IMR-90 (cell line): ENCODE measurements at regions not wholly inside any gene's neighbourhood (a gene's known extent, or its start where the extent isn't known, plus 50 kb on each side); places are given as distances from the start of the nearest gene placed in this dataset.

Experiments
- ATAC-seq: fragments of 200-7000 bp; cut with Tn5 transposase; 2 replicates; pipeline ENCODE4 v1.9.1; 2020; ENCODE audit warnings: low read depth, mild to moderate bottlenecking, moderate library complexity
- BruUV-seq: library from RNA; stranded (reverse); fragments of 400-500 nt; replicated peaks from 2 replicates; lab custom pipeline; 2021; lab: Mats Ljungman, UMichigan
- CTCF ChIA-PET: fragments of 300-600 bp; formaldehyde crosslinking; extraction: SDS; loops from one replicate; lab custom pipeline; 2021; ENCODE audit warnings: antibody characterized with exemption; lab: Yijun Ruan, JAX
- POLR2A ChIA-PET: fragments of 300-600 bp; sonication (Branson Sonifier 250); formaldehyde crosslinking; loops from one replicate; lab custom pipeline; 2022; ENCODE audit warnings: antibody characterized with exemption; ENCODE audit not compliant: unreplicated experiment; lab: Charles Lee
- DNase-seq: peaks from one replicate; pipeline ENCODE4 v3.0.0; 2013
- H2AFZ ChIP-seq: replicated peaks from 2 replicates; pipeline ENCODE3; 2013; ENCODE audit warnings: low read length, mild to moderate bottlenecking; ENCODE audit not compliant: poor library complexity
- H2AK5ac ChIP-seq: 2 replicates; pipeline ENCODE4 v1.6.1; 2013; ENCODE audit warnings: low read depth, low read length, inconsistent platforms
- H2AK9ac ChIP-seq: replicated peaks from 2 replicates; pipeline ENCODE3; 2013; ENCODE audit warnings: mild to moderate bottlenecking, low read depth, low read length, moderate library complexity; ENCODE audit not compliant: poor library complexity
- H2BK120ac ChIP-seq: 2 replicates; pipeline ENCODE4 v1.6.1; 2013; ENCODE audit warnings: low read depth, low read length, inconsistent platforms
- H2BK15ac ChIP-seq: 3 replicates; pipeline ENCODE4 v1.6.1; 2013; ENCODE audit warnings: low read depth, low read length, inconsistent platforms
- H2BK20ac ChIP-seq: 2 replicates; pipeline ENCODE4 v1.6.1; 2013; ENCODE audit warnings: low read depth, mild to moderate bottlenecking, inconsistent platforms, low read length, moderate library complexity
- H2BK5ac ChIP-seq: 2 replicates; pipeline ENCODE4 v1.6.1; 2013; ENCODE audit warnings: mild to moderate bottlenecking, low read depth, low read length, inconsistent platforms; ENCODE audit not compliant: poor library complexity, severe bottlenecking
- H3K14ac ChIP-seq: replicated peaks from 2 replicates; pipeline ENCODE4 v1.6.1; 2013; ENCODE audit warnings: low read depth, low read length, inconsistent platforms
- H3K18ac ChIP-seq: 2 replicates; pipeline ENCODE4 v1.6.1; 2013; ENCODE audit warnings: low read depth, low read length, control low read depth
- H3K23ac ChIP-seq: 2 replicates; pipeline ENCODE4 v1.6.1; 2013; ENCODE audit warnings: low read depth, low read length, inconsistent platforms
- H3K27ac ChIP-seq: 2 replicates; pipeline ENCODE4 v1.5.1; 2013; ENCODE audit warnings: mild to moderate bottlenecking, control low read depth, low read length; ENCODE audit not compliant: insufficient read depth
- H3K27me3 ChIP-seq: 2 replicates; pipeline ENCODE4 v1.6.1; 2013; ENCODE audit warnings: low read length; ENCODE audit not compliant: control insufficient read depth, insufficient read depth
- H3K36me3 ChIP-seq: 2 replicates; pipeline ENCODE4 v1.6.1; 2013; ENCODE audit warnings: low read length, mixed read lengths; ENCODE audit not compliant: control insufficient read depth, insufficient read depth
- H3K4ac ChIP-seq: 2 replicates; pipeline ENCODE4 v1.6.1; 2013; ENCODE audit warnings: low read depth, low read length, inconsistent platforms
- H3K4me1 ChIP-seq: 2 replicates; pipeline ENCODE4 v1.6.1; 2013; ENCODE audit warnings: low read length, mixed read lengths; ENCODE audit not compliant: control insufficient read depth, insufficient read depth
- H3K4me2 ChIP-seq: 2 replicates; pipeline ENCODE4 v1.6.1; 2013; ENCODE audit warnings: low read depth, mild to moderate bottlenecking, control low read depth, low read length, moderate library complexity
- H3K4me3 ChIP-seq: 2 replicates; pipeline ENCODE4 v1.5.1; 2013; ENCODE audit warnings: low read depth, mild to moderate bottlenecking, control low read depth, low read length, moderate library complexity; ENCODE audit not compliant: insufficient read depth
- H3K56ac ChIP-seq: 2 replicates; pipeline ENCODE4 v1.6.1; 2013; ENCODE audit warnings: low read length, inconsistent platforms; ENCODE audit not compliant: insufficient read depth; ENCODE audit errors: extremely low read depth
- H3K79me1 ChIP-seq, 2 experiments: 2 replicates each; pipeline ENCODE4 v1.6.1; 2013; ENCODE audit warnings: low read length in 2 of 2, inconsistent platforms in 1 of 2, low read depth in 1 of 2
- H3K9ac ChIP-seq: 2 replicates; pipeline ENCODE4 v1.6.1; 2013; ENCODE audit warnings: low read depth, low read length, control low read depth
- H3K9me1 ChIP-seq: 2 replicates; pipeline ENCODE4 v1.6.1; 2013; ENCODE audit warnings: low read length, inconsistent platforms; ENCODE audit not compliant: insufficient read depth
- H3K9me3 ChIP-seq: 2 replicates; pipeline ENCODE4 v1.6.1; 2013; ENCODE audit warnings: low read length; ENCODE audit not compliant: control insufficient read depth, insufficient read depth
- H4K20me1 ChIP-seq: 2 replicates; pipeline ENCODE4 v1.6.1; 2013; ENCODE audit warnings: low read length, inconsistent platforms; ENCODE audit not compliant: insufficient read depth
- H4K5ac ChIP-seq: 2 replicates; pipeline ENCODE4 v1.6.1; 2013; ENCODE audit warnings: mild to moderate bottlenecking, low read depth, low read length, control low read depth
- H4K8ac ChIP-seq, 2 experiments: 2 replicates each; pipeline ENCODE4 v1.6.1; 2013; ENCODE audit warnings: low read depth in 2 of 2, low read length in 2 of 2, control low read depth in 1 of 2, inconsistent platforms in 1 of 2
- H4K91ac ChIP-seq: 2 replicates; pipeline ENCODE4 v1.6.1; 2013; ENCODE audit warnings: low read depth, low read length, inconsistent platforms; ENCODE audit not compliant: insufficient read depth
- BHLHE40 ChIP-seq: fragments of 150-350 bp; IDR thresholded peaks from 2 replicates; pipeline ENCODE4 v1.6.1; 2016; ENCODE audit warnings: mild to moderate bottlenecking, low read depth, low read length
- MAFK ChIP-seq: IDR thresholded peaks from 2 replicates; pipeline ENCODE4 v1.6.1; 2012; ENCODE audit warnings: low read depth, low read length, improper control_type of control experiment
- MXI1 ChIP-seq: IDR thresholded peaks from 2 replicates; pipeline ENCODE4 v1.6.1; 2012; ENCODE audit warnings: low read depth, mild to moderate bottlenecking, low read length, moderate library complexity, borderline replicate concordance
- NFE2L2 ChIP-seq: fragments of 150-350 bp; IDR thresholded peaks from 2 replicates; pipeline ENCODE4 v1.6.1; 2016; ENCODE audit warnings: low read depth, mild to moderate bottlenecking, low read length
- POLR2A ChIP-seq: IDR thresholded peaks from 2 replicates; pipeline ENCODE4 v1.6.1; 2012; ENCODE audit warnings: mild to moderate bottlenecking, low read depth, low read length
- RCOR1 ChIP-seq: IDR thresholded peaks from 2 replicates; pipeline ENCODE4 v1.6.1; 2012; ENCODE audit warnings: mild to moderate bottlenecking, low read length, improper control_type of control experiment; ENCODE audit not compliant: insufficient replicate concordance
- SMC3 ChIP-seq: fragments of 150-350 bp; IDR thresholded peaks from 2 replicates; pipeline ENCODE4 v1.6.1; 2016; ENCODE audit warnings: low read depth, mild to moderate bottlenecking, antibody characterized with exemption, low read length, moderate library complexity
- dilution Hi-C: fragments of 300-500 bp; cut with HindIII; formaldehyde crosslinking; loops from one replicate; pipeline ENCODE4 v1.14.3; 2018; ENCODE audit warnings: low sequenced_read_pairs; ENCODE audit not compliant: unreplicated experiment
- in situ Hi-C: fragments of 300-500 bp; cut with MboI; formaldehyde crosslinking; loops from 3 replicates; pipeline ENCODE4 v1.14.3; 2019; ENCODE audit warnings: low sequenced_read_pairs, inconsistent platforms, mixed read lengths
- intact Hi-C: fragments of 100-400 bp; cut with micrococcal nuclease; formaldehyde crosslinking; loops from 2 replicates; pipeline ENCODE4 v1.10.0; 2022
- TF ChIP-seq, protein P1 (sequence below): fragments of 150-350 bp; IDR thresholded peaks from 2 replicates; pipeline ENCODE4 v1.6.1; 2017; ENCODE audit warnings: mild to moderate bottlenecking, antibody characterized with exemption, low read length, low read depth
- TF ChIP-seq, protein P2 (sequence below): fragments of 150-350 bp; IDR thresholded peaks from 2 replicates; pipeline ENCODE4 v1.6.1; 2016; ENCODE audit warnings: low read depth, mild to moderate bottlenecking, low read length, moderate library complexity, borderline replicate concordance

DNA sequence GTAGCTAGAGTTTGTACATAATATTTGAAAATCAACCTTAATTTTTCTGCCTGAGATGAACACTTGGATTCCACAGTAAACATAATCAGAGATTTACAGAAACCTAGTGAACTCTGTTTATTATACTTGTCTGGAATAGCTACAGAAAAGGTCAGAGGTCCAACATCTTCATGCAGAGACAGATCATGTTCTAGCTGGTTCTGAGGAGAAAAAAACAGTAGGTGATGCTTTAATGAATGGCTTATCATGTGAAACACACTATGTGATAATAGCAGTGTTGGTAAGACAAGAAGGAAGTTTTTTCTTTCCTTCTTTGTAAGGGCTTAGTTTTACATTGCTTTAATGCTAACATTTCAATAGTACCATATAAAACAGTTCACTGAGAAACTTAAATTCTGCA, 846.4 kb upstream of the ZEB2 start:
- Histone ChIP-seq H3K23ac (no peak overlapping the region), H4K91ac (no peak overlapping the region), H3K27ac (no peak overlapping the region), H2BK15ac (no peak overlapping the region), H3K18ac (no peak overlapping the region), H3K14ac (no peak overlapping the region), H3K4me3 (no peak overlapping the region), H2BK5ac (no peak overlapping the region), H4K5ac (no peak overlapping the region), H2AK5ac (no peak overlapping the region), H3K9me1 (no peaks in the 10 kb centered on the region), H3K27me3 (no peaks in the 10 kb centered on the region), H3K4me1 (no peaks in the 10 kb centered on the region), H3K9me3 (no peaks in the 10 kb centered on the region), H3K56ac (no peak overlapping the region), H3K79me1 (no peaks in the 10 kb centered on the region), H3K4ac (no peak overlapping the region), H4K20me1 (no peaks in the 10 kb centered on the region), H2BK20ac (no peak overlapping the region), H2BK120ac (no peak overlapping the region), H3K9ac (no peak overlapping the region), H3K36me3 (no peaks in the 10 kb centered on the region), H2AK9ac (no peak overlapping the region), H4K8ac (no peak overlapping the region), H2AFZ (no peak overlapping the region), H3K4me2 (no peak overlapping the region)
- dilution Hi-C loops (no loop called here), in situ Hi-C loops (no loop called here), intact Hi-C loops (no loop called here)
- CTCF ChIA-PET = interaction anchor here (1.4 kb wide), 1 partner anchor 14 kb away, joined by 4 read pairs; no protein-coding TSS in a partner anchor
- POLR2A ChIA-PET = interaction anchor here (0.6 kb wide), 1 partner anchor 711 kb away, joined by 3 read pairs; no protein-coding TSS in a partner anchor
- no peak for ATAC-seq
- no peak for DNase-seq
- no TSS peak for BruUV-seq
- TF ChIP-seq, protein P1, sequence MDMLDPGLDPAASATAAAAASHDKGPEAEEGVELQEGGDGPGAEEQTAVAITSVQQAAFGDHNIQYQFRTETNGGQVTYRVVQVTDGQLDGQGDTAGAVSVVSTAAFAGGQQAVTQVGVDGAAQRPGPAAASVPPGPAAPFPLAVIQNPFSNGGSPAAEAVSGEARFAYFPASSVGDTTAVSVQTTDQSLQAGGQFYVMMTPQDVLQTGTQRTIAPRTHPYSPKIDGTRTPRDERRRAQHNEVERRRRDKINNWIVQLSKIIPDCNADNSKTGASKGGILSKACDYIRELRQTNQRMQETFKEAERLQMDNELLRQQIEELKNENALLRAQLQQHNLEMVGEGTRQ = no peak
- TF ChIP-seq BHLHE40 (no peak), NFE2L2 (no peak), MAFK (no peak), RCOR1 (no peak), SMC3 (no peak), POLR2A (no peak), MXI1 (no peak)
- TF ChIP-seq, protein P2, sequence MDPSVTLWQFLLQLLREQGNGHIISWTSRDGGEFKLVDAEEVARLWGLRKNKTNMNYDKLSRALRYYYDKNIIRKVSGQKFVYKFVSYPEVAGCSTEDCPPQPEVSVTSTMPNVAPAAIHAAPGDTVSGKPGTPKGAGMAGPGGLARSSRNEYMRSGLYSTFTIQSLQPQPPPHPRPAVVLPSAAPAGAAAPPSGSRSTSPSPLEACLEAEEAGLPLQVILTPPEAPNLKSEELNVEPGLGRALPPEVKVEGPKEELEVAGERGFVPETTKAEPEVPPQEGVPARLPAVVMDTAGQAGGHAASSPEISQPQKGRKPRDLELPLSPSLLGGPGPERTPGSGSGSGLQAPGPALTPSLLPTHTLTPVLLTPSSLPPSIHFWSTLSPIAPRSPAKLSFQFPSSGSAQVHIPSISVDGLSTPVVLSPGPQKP = no peak
